Activated CD4-positive, alpha-beta T cell treated with anti-CD3 and anti-CD28 coated beads for 24 hours (primary cell): ENCODE measurements at regions not wholly inside any gene's neighbourhood (a gene's known extent, or its start where the extent isn't known, plus 50 kb on each side); places are given as distances from the start of the nearest gene placed in this dataset.
"Not testable (repeated sequence)": the region's sequence is repeated elsewhere in the genome, so short reads cannot be mapped to it uniquely, and the experiment has no call there.

Source experiments
- DNase-seq, 2 donors: peaks; one replicate each; pipeline ENCODE4 v3.0.0-alpha.2; 2020; ENCODE audit warnings: low read depth in 2 of 2

DNA sequence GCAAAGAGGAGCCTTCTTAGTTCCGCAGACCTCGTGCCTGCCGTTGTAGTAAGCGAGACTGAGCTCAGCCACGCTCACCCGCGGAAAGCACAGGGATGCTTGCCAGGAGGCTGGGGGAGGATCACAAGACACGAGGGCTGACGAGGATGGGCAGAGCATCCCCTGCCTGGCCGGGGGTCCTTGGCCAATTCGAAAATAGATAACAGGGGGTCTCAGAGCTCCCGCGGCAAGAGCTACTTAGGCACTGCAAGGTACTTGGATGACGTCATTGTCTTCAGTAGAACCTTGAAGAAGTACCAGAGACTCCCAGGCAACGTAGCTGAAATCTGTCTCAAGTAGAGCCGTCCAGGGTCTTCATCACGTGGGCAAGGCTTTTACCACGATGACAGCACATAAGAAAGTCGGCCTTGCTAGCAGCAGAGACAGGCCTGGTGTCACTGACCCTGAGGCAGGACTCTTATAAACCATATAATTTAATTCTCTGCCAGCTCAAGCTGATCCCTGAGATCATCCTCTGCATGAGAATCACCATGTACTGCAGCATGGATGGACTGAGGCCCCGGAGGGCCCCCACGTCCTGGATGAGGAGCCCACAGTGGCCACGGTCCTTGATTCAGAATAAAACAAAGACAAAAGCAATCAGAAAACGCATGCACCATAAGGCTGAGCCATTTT is 81.9 kb downstream of the TMEM18 start:
- DNase-seq = no peak

DNA sequence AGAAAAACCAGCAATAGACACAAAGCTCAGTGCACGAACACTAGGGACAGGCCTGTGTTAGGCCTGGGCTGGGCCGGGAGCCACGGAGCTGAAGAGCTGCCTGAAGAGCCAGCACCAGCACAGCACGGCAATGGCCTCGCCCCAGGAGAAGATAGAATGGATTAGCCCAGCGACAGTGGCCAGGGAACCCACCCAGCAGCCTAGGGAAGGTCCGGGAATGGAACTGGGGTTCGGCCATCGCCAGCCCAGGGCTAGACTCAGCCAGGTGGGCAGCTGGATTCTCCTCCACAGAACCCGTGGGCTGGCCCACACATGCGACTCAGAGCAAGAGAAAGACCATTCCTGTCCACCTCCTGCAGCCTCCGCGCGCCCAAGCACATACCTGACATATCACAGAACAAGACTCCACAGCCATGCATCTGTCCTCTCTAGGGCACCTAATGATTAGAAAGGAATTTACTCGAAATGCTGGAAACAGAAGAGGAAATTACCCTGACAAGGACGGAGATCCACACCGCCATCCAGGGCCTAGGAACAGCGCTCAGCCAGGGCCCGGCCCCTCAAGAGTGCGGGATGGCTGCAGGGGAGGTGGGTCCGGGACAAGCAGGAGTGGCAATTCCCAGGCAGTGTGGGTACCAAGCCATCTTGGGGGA is 82.8 kb downstream of the TMEM18 start:
- no peak for DNase-seq

DNA sequence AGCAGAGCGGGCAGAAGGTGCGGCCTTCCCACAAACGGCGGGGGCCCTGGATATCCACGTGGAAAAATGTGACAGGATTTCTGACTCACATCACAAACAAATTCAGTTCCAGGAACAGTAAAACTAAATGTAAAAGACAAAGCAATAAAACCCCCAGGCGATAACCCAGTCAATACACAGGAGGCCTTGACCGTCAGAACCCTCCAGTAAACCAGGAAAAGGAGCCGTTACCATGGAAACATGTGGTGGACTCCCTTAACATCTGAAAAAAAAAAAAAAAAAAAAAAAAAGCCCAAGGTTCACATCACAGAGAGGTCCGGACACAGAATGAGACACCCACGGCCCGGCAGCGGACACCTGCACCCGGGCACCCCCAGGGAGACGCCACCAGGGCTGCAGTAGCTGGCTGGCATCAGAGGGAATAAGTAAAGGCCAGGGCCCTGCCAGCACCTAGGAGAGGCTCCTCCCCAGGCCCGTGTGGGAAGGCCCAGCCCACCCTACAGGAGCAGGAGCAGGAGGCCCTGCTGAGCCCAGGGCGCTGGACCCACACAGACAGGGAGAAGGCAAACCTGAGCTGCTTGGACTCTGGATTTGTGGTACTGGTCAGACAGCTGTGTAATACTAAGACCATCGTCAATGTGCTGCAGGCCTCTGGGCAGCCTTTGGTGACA is 83.7 kb downstream of the TMEM18 start:
- DNase-seq = no peak

DNA sequence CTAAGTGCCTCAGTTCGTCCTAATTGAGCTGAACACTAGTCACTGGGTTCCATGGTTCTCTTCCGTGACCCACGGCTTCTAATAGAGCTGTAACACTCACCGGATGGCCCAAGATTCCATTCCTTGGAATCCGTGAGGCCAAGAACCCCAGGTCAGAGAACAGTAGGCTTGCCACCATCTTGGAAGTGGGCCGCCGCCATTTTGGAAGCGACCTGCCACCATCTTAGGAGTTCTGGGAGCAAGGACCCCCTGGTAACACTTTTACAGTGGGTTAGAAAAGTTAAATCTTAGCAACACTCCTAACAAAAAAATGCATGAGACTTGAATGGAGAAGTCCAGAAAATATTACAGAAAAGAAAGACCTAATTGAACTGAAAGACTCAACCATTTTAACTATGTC is 84.5 kb downstream of the TMEM18 start:
- no peak for DNase-seq

DNA sequence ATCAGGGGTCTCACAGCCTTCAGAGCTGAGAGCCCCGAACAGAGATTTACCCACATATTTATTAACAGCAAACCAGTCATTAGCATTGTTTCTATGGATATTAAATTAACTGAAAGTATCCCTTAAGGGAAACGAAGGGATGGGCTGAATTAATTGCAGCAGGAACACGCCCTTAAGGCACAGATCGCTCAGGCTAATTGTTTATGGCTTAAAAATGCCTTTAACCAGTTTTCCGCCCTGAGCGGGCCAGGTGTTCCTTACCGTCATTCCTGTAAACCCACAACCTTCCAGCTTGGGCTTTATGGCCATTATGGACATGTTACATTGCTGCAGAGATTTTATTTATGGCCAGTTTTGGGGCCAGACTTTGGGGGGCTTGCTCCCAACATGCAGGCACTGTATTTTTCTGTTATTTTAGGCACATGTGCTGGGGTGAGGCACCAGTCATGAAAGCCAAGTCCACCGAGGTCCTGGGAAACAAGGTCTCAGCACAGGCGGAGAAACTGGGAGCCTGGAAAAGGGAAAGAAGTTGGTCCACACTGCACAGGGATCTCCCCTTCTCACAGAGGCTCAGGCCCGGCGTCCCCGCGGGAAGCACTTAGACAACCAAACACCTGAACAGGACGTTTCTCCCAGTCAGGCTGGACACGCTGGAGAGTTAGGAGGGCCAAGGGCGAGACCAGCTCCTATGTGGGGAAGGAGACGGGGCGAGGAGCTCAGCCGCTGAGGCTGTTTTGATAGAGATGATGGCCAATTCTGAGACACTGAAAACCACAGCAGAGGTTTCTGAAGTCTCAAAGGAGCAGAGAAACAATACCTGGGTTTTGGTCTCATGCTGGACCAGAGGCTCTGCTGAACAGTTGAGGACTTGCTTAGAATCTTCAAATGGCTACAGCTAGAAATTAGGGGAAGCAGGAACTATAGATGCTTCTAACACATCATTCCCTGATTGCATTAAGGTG is 86.7 kb downstream of the TMEM18 start:
- no peak for DNase-seq

DNA sequence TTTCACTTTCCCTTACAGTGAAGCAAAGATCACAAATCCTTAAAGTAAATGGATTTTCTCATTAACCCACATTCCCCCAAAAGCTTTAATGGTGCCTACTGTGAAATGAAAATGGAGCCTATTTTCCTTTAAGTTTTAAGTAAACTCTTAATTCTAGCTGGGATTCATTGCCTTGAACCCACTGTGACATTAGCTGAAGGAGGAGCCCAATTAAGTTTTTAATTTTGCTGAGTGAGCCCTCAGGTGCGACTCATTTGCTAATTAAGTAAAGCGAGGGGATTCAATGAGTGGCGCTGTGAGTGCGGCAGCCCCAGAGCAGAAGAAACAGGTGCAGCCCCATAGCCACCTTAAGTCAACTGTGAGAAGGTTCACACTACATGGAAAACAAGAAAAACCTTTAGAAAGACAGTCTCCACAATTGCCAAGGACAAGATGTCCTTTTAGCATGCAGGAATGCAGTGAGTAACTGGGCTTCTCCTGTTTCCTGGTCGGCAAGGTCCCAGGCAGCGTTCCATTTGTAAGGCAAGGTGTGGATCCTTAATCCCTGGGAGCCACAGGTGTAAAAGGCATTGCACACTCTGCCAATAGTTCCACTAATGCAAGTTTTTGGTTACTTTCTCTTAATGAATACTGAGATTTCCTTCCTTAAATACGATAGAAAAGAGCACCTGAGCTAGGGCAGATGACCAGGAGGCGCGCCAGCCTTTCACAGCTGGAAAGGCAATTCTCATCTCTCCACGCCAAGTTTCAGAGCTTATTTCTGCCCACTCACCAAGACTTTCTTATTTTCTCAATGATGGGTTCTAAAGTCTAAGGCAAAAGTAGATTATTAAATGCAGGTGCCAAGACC is 87.7 kb downstream of the TMEM18 start:
- DNase-seq = no peak

DNA sequence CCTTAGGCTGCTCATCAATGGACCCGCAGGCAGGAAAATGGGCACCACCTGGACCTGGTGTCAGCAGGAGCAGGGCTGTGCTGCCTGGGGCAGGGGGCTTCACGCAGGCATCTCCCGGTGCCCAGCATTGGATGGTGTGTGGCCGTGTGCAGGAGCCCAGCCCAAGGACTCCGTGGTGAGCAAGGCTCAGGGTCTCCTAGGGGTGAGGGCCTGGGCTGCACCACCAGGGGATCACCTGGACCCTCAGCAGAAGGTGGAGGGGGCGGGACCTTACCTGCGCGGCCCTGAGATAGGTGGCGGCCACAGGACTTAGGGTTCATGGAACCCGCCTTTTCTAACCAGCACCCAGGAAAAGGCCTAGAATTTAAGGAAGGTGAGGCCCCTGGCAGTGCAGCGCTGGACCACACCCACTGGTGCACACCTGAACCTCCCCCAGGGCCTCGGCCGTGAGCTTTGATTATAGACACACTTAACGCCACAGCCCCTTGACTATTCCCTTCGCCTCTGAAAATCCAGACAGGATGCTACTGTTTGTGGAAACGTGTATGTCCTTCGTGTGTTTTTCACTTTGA is 89.0 kb downstream of the TMEM18 start:
- no peak for DNase-seq

DNA sequence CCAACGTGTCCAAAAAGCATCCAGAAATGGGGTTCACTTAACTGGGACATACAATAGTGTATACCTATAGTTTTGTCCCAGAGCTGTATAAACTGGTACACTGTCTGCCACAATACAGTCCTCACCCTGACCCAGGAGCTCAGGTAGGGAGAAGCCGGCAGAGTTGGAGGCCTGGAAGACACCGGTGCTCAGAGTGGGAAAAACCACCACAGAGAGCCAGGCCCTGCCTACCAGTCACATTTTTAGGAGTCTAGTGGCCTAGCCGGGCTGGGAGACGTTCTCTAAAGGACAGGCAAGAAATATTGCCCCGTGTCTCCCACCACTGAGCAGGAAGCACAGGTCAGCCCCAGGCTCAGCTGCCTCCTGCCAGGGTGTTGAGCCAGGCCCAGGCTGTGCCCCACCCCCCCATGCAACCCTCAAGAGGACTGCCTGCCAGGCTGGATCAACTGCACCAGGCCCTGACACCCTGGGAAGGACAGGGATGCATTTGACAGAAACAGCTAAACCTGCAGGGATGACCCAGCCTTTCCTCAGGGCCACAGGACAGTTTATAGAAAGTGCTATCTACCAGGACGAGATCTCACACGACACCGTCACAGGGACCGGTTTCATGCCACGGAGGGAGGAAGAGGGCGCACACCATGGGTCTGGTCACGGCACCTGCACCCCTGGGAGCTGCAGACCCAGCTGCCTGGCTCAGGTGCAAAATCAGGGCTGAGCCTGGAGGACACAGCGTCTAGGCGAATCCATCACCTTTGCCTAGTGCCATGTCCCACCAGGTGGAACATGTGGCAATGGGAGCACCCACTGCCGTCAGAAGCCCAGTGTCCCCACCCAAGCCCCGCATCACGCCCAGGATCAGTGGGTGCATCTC is 89.9 kb downstream of the TMEM18 start:
- DNase-seq = no peak

DNA sequence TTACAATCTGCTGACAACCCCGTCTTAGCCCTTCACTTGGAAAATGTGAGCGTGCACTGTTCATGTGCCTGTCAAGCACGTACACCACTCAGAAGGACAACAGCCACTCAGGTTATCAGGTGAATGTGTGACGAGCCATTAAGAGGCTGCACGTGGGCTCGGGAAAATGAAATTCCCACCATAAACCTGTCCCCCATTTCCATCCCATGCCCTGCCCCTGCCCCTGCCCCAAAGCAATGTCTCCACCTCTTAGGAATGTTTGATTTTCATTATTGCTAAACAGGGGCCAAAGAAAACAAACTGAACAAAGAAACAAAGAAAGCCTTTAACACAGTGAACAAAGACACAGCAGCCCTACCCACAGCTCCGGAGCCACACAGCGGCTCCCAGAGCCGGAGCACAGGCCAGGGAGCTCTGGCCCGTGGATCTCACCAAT is 90.5 kb downstream of the TMEM18 start:
- no peak for DNase-seq

DNA sequence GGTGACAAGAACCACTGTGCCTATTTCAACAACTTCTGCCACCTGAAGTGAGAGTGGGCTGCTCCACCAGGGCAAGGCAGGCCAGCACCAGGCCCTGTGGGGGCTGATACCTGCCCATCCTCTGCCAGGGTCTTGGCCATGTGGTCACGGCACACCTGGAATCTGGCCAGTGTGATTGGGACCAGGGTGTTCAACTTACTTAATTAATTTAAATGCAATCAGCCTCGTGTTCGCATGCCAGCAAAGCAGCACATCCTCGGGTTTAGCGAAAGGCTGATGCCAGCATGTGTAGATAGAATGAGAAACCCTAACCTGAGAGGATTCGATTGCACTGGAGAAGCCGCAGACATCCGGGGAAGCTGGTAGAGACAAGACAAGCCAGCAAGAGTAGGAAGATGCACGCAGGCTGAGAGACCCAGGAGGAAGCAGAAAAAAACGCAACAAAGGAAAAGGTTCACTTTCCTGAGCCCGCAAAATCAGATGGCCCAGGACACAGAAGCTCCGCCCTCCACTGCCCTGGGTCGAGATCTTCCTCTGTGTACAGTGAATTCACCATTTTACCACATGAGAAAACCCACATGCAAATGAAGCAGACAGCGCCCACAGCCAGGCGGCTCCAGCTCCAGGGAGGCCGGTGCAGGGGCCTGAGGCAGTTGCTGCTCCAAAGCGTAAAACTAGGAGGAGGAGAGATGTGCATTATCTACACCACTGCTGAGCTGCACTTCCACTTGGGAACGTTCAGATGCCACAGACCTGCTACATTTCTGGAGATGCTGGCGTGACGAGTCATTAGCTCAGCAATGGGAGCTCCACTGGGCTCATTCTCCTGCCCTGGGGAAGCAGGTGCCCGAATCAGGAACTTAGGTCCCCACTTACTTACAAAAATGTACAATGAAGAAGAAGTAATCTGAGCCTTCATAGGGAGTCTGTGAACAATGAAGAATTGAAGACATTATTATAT is 92.1 kb downstream of the TMEM18 start:
- DNase-seq = peak; percentile 15 to 24

DNA sequence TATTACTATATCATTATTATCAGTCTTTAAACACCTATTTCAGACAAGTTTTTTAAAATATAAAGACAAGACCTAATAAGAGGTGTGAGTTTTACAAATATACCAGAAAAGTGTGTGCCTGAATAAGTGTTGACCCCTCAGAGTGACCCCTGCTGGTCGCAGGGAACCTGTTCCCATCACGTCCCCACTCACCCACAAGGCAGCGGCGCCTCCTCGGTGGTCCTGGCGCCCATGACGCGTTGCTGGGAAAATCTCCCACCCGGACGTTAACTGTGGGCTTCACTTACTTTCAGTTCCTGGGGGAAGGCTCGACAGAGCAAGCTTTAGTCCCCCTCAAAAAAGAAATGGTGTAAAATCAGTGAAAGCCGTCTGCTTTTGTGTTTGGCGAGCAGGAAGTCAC is 93.5 kb downstream of the TMEM18 start:
- DNase-seq = no peak

DNA sequence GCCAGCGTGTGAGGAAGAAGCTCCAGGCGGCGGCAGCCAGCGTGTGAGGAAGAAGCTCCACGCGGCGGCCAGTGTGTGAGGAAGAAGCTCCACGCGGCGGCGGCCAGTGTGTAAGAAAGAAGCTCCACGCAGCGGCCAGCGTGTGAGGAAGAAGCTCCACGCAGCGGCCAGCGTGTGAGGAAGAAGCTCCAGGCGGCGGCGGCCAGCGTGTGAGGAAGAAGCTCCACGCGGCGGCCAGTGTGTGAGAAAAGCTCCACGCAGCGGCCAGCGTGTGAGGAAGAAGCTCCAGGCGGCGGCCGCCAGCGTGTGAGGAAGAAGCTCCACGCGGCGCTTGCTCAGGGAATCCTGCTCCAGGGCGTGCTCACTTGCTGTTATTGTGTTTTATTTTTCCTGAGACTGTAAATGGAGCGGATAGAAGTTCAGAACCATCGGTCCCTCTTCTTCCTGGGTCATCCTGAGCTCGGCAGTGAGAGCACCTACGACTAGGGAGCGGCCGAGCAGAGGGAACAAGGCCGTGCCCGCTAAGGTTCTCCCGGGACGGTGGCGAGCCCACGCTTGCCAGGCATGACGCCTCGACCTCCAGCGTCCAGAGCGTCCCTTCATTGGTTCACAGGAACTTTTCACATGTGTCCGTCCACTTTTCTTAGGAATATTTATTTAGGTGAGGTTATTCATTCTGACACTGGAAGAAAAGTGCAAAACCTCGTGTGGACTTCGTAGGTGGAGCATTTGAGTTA is 94.2 kb downstream of the TMEM18 start:
- DNase-seq = no peak

DNA sequence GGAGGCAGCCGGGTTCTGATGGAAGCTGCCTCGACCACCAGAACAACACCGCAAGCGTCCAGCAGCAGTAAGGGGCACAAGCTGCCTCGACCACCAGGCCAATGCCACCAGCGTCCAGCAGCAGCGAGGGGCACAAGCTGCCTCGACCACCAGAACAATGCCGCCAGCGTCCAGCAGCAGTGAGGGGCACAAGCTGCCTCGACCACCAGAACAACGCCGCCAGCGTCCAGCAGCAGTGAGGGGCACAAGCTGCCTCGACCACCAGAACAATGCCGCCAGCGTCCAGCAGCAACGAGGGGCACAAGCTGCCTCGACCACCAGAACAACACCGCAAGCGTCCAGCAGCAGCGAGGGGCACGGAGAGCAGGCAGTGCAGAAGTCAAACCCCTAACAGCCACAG is 94.9 kb downstream of the TMEM18 start:
- DNase-seq = not testable (repeated sequence)

DNA sequence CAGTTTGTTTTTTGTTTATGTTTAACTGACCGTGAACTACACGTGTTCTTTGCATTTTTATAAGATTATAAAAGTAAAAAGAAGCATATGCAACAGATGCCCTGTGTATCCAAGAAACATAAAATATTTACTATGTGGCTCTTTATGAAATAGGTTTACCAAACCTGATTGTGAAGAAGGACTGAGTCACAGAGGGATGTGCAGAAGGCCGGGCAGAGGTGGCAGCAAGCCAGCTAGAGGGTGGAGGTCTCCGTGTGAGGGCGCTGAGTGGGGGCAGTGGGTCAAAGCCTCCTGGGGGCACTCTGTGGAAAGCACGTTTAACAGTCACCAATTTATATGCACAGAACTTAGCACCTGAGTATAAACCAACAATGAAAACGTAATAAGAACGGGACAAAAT is 97.2 kb downstream of the TMEM18 start:
- no peak for DNase-seq

DNA sequence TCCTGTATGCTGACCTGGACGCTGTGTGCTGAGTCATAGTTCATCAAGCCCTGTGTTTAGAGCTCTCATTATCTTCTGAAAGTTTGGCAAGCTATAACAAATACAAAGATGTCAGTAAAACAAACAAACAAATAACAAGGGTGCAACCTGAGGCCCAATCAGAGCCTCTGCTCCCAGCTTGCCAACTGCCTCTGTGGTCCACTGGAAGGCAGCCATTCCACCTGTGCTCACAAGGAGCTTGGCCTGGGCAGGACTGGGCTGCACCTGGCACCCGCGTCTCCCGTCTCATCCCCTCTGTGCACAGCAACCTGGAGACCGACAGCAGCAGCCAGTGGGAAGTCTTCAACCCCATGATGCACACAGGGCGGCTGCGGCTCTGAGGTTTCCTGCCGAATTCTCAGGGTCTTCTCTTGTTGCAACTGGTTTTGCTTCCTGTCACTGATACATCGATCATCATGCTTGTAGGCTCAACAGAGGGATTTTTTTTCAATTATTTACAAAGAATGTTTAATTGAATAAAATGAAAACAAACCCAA is 97.8 kb downstream of the TMEM18 start:
- no peak for DNase-seq

DNA sequence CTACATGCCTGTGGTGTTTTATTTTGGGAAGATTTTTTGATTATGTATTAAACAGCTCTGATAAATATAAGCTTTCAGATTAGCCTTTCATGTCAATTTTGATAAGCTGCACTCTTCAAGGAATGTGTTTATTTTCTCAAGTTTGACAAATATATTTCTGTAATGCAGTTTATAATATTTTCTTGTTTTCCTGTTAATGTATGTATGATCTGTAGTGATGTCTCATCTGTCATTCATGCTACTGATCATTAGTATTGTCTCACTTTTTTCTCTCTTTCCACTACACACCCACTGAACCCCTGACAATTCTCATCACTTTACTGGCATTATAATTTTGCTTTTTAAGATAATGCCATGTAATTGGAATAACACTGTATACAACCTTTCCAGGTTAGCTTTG is 100.9 kb downstream of the TMEM18 start:
- no peak for DNase-seq

DNA sequence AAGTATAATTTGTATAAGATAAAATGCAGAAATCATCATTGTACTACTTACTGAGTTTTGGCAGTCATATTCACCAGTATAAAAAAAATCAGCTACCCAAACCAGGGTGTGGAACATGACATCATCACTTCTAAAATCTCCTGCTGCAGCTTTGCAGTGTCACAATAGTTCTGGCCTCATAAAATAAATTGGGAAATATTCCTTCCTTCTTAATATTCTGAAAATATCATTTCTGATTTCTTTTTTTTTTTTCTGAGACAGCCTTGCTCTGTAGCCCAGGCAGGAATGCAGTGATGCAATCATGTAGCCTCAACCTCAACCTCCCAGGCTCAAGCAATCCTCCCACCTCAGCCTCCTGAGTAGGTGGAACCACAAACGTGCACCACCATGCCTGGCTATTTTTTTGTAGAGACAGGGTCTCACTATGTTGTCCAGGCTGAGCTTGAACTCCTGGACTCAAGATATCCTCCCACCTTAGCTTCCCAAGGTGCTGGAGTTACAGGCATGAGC is 101.4 kb downstream of the TMEM18 start:
- no peak for DNase-seq
